NCI-H1436 (cell line): ENCODE measurements at regions not wholly inside any gene's neighbourhood (a gene's known extent, or its start where the extent isn't known, plus 50 kb on each side); places are given as distances from the start of the nearest gene placed in this dataset.
"Not testable (repeated sequence)": the region's sequence is repeated elsewhere in the genome, so short reads cannot be mapped to it uniquely, and the experiment has no call there.

Experiments used
- DNase-seq: peaks from one replicate; lab custom pipeline; 2025; lab: John Stamatoyannopoulos, UW

DNA sequence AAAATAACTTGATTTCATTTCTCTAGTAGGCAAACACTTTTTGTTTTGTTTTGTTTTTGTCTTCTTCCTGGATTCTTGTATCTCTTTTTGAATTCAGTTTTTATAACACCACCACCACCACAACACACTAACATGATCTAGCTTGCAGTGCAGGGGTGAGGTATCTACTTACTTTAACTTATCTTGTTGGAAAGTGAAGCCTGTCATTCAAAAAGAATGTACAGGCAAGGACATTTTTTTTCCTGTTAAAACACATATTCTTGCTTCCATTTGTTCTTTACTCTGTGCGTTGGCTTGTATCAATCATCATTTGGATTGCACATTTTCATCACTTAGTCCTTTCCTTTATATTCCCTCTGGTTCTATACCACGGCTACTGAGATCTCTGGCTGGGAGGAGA is 824.2 kb downstream of the PLCL1 start:
- no peak for DNase-seq

GRCh38 chr2:198622986-198623730 is 818.8 kb downstream of the PLCL1 start:
- DNase-seq: no peak

DNA sequence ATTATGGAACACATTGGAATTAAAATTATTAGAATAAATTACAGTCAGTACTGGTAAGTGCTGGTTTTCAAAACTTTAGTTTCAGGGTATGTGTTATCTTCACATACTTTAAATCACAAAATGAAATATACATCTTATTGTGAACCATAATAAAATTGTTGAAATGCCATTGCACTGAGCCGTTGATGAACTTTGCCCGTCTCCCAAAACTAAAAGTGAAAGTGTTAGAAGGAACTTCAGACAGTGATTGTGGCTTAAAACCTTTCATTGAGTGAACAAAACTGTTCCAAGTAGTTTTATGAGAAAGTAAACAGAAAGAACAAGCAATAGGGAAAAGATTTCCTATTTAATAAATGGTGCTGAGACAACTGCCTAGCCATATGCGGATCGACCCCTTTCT is 811.6 kb downstream of the PLCL1 start:
- DNase-seq: no peak

GRCh38 chr2:198611201-198611600 is 806.8 kb downstream of the PLCL1 start:
- no peak for DNase-seq

GRCh38 chr2:198604599-198604998 is 800.2 kb downstream of the PLCL1 start:
- no peak for DNase-seq

- not testable (repeated sequence) for DNase-seq
Observed at GRCh38 chr2:198602986-198603385, 798.6 kb downstream of the PLCL1 start.

DNA sequence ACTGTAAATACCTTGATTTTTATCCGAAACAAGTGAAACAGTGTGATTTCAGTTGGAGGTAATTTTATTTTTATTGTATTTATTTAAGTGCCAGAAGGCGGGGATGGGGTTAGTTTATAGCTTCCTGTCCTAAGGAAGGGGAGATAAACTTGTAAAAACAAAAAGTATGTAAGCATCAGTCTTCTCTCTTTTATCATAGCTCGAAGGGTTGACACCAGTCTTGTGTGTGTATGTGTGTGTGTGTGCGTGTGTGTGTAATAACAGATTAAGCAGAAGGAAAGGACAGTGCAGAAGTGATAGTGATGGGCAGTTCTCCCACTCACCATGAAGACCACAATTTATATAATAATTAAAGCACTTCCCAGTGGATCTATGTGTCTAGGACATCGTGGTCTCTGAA is 793.3 kb downstream of the PLCL1 start:
- no peak for DNase-seq

DNA sequence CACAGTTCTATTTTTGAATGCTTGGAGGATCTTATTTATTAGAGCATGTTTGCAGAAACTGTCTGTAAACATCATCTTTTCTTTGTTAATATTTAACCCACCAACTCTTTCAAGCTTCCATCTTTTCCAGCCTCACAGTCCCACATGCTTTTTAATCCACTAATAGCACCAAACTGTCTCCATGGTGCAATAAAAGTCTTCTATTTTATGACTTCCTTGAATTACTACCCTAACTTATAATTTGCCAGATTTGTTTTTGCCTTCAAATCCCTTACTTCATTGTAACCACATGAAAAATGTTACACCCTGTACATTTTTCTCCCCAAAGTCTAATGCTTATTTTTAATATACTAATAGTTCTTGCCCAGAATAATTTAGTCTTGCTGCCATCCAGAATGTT is 792.6 kb downstream of the PLCL1 start:
- DNase-seq: no peak

- no peak for DNase-seq
Observed at GRCh38 chr2:198595721-198596120, 791.3 kb downstream of the PLCL1 start.

DNA sequence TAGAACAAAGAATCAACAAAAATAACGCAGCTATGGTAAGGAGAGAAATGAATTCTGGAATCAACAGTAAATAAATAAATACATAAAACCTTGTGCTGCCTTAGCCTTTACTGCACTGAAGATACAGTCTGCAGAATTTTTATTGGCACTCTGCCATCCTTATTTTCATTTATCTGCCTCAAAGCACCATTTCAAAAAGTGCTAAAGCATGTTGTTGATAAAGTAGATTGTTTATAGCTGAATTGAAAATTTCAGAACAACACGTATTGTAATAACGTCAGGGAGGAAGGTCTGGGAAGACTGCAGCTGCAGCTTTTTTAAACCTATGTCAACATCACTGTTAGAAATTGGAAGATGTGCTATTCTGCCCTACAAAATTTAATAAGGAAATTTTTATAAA is 787.2 kb downstream of the PLCL1 start:
- DNase-seq: no peak

DNA sequence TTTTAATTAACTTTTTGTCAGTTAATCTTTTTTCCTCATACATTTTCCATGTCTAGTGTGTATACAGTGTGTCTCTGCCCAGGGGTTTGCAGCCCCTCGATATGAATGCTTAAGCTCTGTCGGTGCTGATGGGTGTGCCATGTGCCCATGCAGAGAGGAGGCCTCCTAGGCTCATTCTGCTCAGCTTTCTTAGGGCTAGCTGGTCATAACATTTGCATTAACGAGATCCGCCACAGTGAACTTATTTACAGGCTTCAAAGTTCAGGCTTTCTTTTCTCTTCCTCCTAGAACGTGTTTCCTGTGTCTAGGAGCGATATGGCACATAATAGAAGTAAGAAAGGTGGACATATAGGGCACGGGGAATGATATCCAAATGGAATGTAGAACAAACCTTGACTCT is 783.3 kb downstream of the PLCL1 start:
- no peak for DNase-seq

DNA sequence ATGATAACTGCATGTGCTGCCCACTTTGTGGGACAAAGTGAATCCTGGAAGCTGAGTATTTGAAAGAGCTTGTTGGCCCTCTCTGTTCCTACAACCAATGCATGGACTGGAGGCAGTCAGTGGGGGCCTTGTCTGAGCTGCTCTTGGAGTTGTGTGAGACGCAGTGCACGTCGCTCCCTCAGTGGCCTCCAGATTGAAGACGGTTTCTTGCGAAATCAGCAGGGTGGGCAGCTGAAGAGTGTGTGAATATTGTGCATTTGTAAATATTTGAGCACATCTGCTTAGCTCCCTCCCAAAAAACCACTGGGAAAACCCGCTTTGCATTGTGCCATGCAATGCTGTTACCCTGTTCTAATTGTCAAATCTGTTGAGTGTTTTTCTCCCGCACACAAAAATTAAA is 782.8 kb downstream of the PLCL1 start:
- no peak for DNase-seq

- DNase-seq: no peak
Observed at GRCh38 chr2:198571393-198571792, 767.0 kb downstream of the PLCL1 start.

DNA sequence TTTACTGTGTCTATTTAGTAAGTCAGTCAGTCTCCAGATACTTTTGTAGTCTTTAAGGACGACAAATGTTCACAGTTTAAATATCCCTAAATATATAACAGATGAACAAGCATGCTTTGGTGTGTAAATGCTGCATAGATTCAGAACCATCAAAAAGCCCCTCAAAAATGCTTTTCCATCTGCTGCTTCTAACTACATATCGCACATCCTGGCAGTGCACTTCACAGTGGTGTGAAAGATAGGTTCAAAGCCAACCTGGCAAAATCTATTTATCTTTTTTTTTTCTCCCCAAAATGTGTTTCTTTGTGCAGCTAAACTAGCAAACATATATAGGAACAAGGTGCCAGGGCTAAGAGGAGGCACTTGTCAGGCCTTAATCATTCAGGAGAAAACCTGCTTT is 753.8 kb downstream of the PLCL1 start:
- DNase-seq: no peak

DNA sequence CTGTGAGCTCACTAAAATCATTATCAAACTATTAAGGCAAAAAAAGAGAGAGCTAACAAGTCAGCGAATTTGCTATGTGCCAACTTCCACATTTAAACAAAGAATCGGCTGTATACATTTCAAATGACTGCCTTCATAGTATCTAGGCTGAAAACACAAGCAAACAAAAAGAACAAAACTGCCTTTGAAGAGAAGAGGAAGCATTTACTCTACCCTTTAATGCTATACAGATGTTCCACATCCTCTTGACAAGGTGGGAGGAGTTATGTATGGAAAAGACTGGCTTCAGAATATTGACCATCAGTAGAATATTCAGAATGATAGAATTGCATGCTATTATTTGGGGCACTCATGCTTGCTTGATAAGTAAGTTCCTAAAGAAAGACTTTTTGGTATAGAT is 741.7 kb downstream of the PLCL1 start:
- no peak for DNase-seq

DNA sequence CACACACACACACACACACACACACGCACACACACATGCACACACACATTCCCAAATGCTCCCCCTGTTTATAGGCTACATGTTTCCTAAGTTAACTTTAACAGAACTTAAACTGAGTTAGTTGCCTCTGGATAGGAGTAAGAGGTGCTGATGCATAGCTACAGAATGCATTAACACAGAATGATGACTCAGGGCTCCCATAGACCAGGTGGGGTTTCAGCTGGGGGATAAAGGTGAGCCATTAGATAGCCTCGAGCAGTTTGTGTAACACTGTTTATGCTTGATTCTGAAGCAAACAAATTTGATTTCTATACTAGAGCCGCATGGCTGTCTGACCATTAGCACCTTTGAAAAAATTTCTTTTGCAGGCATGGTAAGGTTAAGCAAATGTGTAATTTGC is 741.0 kb downstream of the PLCL1 start:
- DNase-seq: no peak

DNA sequence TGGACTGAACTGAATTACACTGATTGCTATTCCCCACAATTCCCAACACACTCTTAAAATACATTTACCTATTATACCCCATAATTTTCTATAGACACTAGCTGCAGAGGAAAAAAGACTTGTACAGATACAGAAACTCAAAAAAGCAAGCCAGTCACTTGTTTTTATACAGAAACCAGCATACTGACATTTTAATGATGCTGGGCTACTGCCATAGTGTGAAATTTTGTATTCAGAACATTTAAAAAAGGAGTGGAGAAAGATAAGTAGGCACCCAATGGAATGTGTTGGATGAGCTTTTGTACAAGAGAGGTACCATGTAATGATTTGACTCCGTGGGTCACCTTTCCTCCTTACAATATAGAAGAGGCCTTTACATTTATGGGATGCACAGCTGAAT is 740.1 kb downstream of the PLCL1 start:
- DNase-seq: no peak

- DNase-seq: no peak
Observed at GRCh38 chr2:198534756-198535155, 730.4 kb downstream of the PLCL1 start.

DNA sequence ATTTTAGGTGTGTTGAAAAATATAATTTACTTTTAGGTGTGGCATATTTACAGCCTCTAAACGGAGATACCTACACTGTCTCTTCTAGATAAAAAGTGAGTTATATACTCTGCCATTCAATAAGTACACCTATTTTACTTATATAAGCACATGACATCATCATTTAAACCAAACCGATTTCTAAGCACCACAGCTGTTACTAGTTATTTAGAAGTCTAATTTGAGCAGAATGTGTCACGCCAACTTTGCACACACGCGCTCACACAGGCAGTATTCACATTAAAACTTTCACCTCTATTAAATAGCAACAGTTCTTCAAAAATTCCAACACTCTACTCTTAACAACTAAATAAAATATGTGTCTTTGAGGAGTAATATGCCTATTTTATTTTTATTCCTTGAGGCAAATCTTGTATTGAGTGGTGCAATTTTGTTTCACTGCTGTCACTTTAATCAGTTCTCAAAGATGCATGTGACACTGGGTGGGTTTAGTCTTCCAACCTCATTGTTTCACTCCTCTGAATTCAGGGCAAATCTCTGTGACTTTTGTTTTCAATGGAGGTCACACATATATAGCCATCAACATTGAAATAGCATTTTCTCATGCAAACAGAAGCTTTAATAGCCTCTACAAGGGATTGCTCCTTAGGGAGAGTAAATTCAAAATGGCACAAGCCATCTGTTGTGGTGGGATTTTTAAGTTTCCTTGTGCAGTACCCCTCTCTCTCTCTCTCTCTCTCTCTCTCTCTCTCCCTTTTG is 721.0 kb downstream of the PLCL1 start:
- DNase-seq: no peak

DNA sequence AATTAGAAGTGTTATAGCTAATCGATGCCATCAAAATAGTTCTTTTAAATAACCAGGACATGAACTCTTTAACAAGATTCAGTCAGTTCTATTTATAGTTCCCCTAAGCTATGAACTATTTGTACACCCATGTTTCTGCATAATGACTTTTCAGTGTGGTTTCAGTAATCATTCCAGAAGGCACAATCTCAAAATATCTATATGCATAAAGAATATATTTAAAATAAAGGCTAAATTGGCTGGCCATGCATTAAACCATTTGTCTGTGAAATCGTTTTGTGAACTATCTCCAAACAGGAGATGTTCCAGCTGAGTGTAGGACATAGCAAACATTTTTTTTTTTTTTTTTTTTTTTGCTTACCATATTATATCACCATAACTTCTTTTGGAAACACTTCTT is 719.3 kb downstream of the PLCL1 start:
- DNase-seq: no peak

DNA sequence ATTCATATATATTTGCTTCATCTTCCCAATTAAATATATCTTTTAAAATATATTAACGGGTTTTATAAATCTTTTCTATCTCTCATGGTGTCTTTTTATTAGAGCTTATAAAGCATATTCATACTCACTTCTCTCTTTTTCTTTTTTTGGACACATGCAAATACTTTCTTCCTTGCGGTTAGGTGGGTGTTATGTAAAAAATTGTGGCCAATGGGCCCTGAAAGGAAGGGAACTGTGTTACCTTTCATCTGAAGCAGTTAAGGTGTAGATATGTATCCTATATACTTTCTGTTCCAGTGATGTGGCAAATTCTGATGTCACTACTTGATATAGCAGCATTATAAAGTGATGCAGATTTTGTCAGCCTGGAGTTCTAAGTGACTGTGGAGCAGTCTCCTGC is 714.5 kb downstream of the PLCL1 start:
- DNase-seq: no peak

DNA sequence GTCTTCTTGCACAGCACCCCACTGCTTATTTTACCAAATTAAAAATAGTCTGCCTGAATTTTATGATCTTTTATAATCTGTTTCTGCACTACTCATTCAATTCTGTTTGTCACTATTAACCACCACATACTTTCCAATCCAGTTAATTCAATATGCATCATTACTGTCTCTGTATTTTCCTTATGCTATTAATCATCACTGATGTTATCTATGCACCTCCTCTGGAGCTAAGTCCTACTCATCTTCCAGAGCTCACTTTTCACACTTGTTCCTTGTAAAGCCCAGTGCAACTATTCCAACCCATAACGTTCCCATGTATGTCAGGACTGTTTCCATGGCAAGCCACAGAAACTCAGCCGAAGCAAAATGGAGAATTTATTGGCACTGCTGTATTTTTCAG is 713.6 kb downstream of the PLCL1 start:
- no peak for DNase-seq

- DNase-seq: not testable (repeated sequence)
Observed at GRCh38 chr2:198508610-198509009, 704.2 kb downstream of the PLCL1 start.

- no peak for DNase-seq
Observed at GRCh38 chr2:198499539-198499938, 695.1 kb downstream of the PLCL1 start.
